ENCODE measurements at regions not wholly inside any gene's neighbourhood (a gene's known extent, or its start where the extent isn't known, plus 50 kb on each side); places are given as distances from the start of the nearest gene placed in this dataset.

DNA sequence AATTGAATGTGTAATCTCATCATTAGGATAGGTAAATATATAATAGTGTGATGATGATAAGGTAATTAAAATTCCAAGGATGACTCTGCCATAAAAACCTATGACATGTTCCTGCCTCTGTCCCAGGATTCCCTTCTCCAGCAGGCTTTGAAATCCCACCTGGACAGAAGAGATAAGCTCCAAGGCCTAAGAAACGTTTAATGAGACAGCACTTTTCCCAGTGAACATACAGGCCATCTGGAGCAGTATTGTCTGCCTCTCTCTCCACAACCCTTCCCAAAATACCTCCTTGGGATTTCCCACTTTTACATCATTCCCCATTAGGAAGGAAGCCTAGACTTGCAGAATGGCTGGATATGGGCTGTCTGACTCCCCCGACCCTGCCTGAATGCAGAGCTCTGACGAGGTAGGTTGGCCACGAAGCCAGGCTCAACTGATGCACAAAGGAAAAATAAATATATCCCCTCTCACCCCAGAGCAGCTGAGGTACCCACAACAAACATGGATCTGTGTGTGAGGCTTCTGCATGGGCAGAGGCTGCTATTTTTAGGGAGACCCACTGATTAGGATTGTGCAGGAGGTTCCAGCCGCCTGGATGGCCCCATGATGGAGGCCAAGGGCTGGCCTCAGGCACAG, 71.0 kb downstream of the TMPRSS5 start:
- ChIA-PET POLR2A (no interaction called here), CTCF (ENCODE audit: low intra/inter-chr PET ratio, low total read pairs) (no interaction called here)
- Histone ChIP-seq H2AFZ (ENCODE audit: low read length) (no peak overlapping the region), H3K79me2 (ENCODE audit: insufficient read depth, low read length) (no peaks in the 10 kb centered on the region), H3K36me3 (replicated peaks in 1 of 2; ENCODE audit: control insufficient read depth in 1 of 2, insufficient read depth in 2 of 2, low read length in 2 of 2) (no peaks in the 10 kb centered on the region), H3K27me3 (ENCODE audit: control insufficient read depth in 1 of 2, insufficient read depth in 2 of 2, low read length in 2 of 2) (peaks cover 1 to 13% of the 10 kb centered on the region in 2 experiments; a peak in 1 of 5 replicates), H3K9ac (ENCODE audit: insufficient read depth, low read depth, low read length) (no peak overlapping the region), H3K4me3 (replicated peaks in 1 of 3; ENCODE audit: insufficient read depth in 1 of 3, low read depth in 2 of 3, low read length in 3 of 3) (no peak overlapping the region), H3K27ac (ENCODE audit: extremely low read length, insufficient read depth, low read length) (no peak overlapping the region), H3K4me2 (ENCODE audit: low read depth, low read length) (no peak overlapping the region), H3K4me1 (ENCODE audit: insufficient read depth, low read length) (no peaks in the 10 kb centered on the region), H3K9me3 (ENCODE audit: low read length) (no peaks in the 10 kb centered on the region), H4K20me1 (ENCODE audit: insufficient read depth, low read length) (no peaks in the 10 kb centered on the region)
- no peak for FAIRE-seq
- BruUV-seq (replicated peaks): no TSS peak
- TF ChIP-seq GFI1 (CRISPR knock-in tag; IDR thresholded peaks at IDR 0.05; ENCODE audit: borderline replicate concordance) (no peak), ZNF354B (CRISPR knock-in tag; IDR thresholded peaks at IDR 0.05) (no peak), ZSCAN30 (CRISPR knock-in tag; IDR thresholded peaks at IDR 0.05) (no peak), SRSF1 (optimal IDR thresholded peaks at IDR 0.05; ENCODE audit: low read depth, low read length) (no peak), MYPOP (CRISPR knock-in tag; IDR thresholded peaks at IDR 0.05) (no peak), HMGA1 (CRISPR knock-in tag; conservative IDR thresholded peaks at IDR 0.05) (no peak), ZNF432 (CRISPR knock-in tag; IDR thresholded peaks at IDR 0.05; ENCODE audit: borderline replicate concordance) (no peak), ZSCAN31 (CRISPR knock-in tag; IDR thresholded peaks at IDR 0.05; ENCODE audit: low read depth) (no peak), ZNF234 (CRISPR knock-in tag; conservative IDR thresholded peaks at IDR 0.05) (no peak), SMARCE1 (IDR thresholded peaks at IDR 0.05; ENCODE audit: borderline replicate concordance) (no peak), ZNF781 (CRISPR knock-in tag; IDR thresholded peaks at IDR 0.05; ENCODE audit: borderline replicate concordance, not compliant biosample characterization) (no peak), ZBTB44 (CRISPR knock-in tag; IDR thresholded peaks at IDR 0.05) (no peak), ZFX (CRISPR knock-in tag; IDR thresholded peaks at IDR 0.05; ENCODE audit: low read depth) (no peak), THYN1 (CRISPR knock-in tag; IDR thresholded peaks at IDR 0.05; ENCODE audit: borderline replicate concordance, low read depth) (no peak), FOXA1 (IDR thresholded peaks at IDR 0.05) (no peak), FOXA1 (CRISPR knock-in tag; IDR thresholded peaks at IDR 0.05) (no peak)
- TF ChIP-seq, protein P1, sequence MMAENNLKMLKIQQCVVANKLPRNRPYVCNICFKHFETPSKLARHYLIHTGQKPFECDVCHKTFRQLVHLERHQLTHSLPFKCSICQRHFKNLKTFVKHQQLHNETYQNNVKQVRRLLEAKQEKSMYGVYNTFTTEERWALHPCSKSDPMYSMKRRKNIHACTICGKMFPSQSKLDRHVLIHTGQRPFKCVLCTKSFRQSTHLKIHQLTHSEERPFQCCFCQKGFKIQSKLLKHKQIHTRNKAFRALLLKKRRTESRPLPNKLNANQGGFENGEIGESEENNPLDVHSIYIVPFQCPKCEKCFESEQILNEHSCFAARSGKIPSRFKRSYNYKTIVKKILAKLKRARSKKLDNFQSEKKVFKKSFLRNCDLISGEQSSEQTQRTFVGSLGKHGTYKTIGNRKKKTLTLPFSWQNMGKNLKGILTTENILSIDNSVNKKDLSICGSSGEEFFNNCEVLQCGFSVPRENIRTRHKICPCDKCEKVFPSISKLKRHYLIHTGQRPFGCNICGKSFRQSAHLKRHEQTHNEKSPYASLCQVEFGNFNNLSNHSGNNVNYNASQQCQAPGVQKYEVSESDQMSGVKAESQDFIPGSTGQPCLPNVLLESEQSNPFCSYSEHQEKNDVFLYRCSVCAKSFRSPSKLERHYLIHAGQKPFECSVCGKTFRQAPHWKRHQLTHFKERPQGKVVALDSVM (CRISPR knock-in tag; IDR thresholded peaks at IDR 0.05): no peak
- TF ChIP-seq, protein P2, sequence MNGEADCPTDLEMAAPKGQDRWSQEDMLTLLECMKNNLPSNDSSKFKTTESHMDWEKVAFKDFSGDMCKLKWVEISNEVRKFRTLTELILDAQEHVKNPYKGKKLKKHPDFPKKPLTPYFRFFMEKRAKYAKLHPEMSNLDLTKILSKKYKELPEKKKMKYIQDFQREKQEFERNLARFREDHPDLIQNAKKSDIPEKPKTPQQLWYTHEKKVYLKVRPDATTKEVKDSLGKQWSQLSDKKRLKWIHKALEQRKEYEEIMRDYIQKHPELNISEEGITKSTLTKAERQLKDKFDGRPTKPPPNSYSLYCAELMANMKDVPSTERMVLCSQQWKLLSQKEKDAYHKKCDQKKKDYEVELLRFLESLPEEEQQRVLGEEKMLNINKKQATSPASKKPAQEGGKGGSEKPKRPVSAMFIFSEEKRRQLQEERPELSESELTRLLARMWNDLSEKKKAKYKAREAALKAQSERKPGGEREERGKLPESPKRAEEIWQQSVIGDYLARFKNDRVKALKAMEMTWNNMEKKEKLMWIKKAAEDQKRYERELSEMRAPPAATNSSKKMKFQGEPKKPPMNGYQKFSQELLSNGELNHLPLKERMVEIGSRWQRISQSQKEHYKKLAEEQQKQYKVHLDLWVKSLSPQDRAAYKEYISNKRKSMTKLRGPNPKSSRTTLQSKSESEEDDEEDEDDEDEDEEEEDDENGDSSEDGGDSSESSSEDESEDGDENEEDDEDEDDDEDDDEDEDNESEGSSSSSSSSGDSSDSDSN (CRISPR knock-in tag; IDR thresholded peaks at IDR 0.05): no peak
- no peak for ATAC-seq
- 0% methylated on average over 4 of the region's 5 CpGs for WGBS (ENCODE audit: low lambda C conversion rate)
- in situ Hi-C loops (cut with HindIII; ENCODE audit: extremely low pct_ligation_motif_present, low pct_unique_long_range_greater_than_20kb) (no loop called here), intact Hi-C loops (cut with micrococcal nuclease; ENCODE audit: unreplicated experiment) (no loop called here)
- no peak for DNase-seq (ENCODE audit: low spot score)

All from HepG2 (cell line).